ENCODE measurements at regions not wholly inside any gene's neighbourhood (a gene's known extent, or its start where the extent isn't known, plus 50 kb on each side); places are given as distances from the start of the nearest gene placed in this dataset.
"Not testable (repeated sequence)": the region's sequence is repeated elsewhere in the genome, so short reads cannot be mapped to it uniquely, and the experiment has no call there.

GRCh38 chr10:22067091-22067490 lies 63.6 kb upstream of the DNAJC1 start:
- Histone ChIP-seq H3K9ac (ENCODE audit: low read length) (no peak overlapping the region), H3K36me3 (replicated peaks; ENCODE audit: low read depth, low read length) (no peaks in the 10 kb centered on the region), H3K27ac (ENCODE audit: low read length) (no peak overlapping the region), H2AFZ (ENCODE audit: low read depth, low read length) (no peak overlapping the region), H3K4me2 (ENCODE audit: low read length) (no peak overlapping the region), H3K79me2 (ENCODE audit: low read length) (no peaks in the 10 kb centered on the region), H3K9me3 (ENCODE audit: insufficient read depth, low read length) (no peaks in the 10 kb centered on the region), H4K20me1 (ENCODE audit: insufficient read depth, low read length) (no peaks in the 10 kb centered on the region), H3K4me3 (ENCODE audit: low read length) (no peak overlapping the region), H3K4me1 (ENCODE audit: low read length) (no peaks in the 10 kb centered on the region), H3K27me3 (ENCODE audit: low read depth, low read length) (no peaks in the 10 kb centered on the region)
- no peak for TF ChIP-seq CTCF (IDR thresholded peaks at IDR 0.05; ENCODE audit: low read depth, low read length)

- not testable (repeated sequence) for H3K27me3 ChIP-seq (ENCODE audit: low read depth, low read length); H3K27ac ChIP-seq (ENCODE audit: low read length); H3K36me3 ChIP-seq (replicated peaks; ENCODE audit: low read depth, low read length); H3K9ac ChIP-seq (ENCODE audit: low read length); H3K9me3 ChIP-seq (ENCODE audit: insufficient read depth, low read length); H3K4me1 ChIP-seq (ENCODE audit: low read length); H3K79me2 ChIP-seq (ENCODE audit: low read length); H4K20me1 ChIP-seq (ENCODE audit: insufficient read depth, low read length); H3K4me2 ChIP-seq (ENCODE audit: low read length); H3K4me3 ChIP-seq (ENCODE audit: low read length); H2AFZ ChIP-seq (ENCODE audit: low read depth, low read length)
These were observed 57.5 kb upstream of the DNAJC1 start for GRCh38 chr10:22060984-22061383.

GRCh38 chr10:22058201-22058600 lies 54.7 kb upstream of the DNAJC1 start:
- H3K79me2 ChIP-seq (ENCODE audit: low read length) = no peaks in the 10 kb centered on the region
- H3K36me3 ChIP-seq (replicated peaks; ENCODE audit: low read depth, low read length) = no peaks in the 10 kb centered on the region
- no peaks in the 10 kb centered on the region for H3K9me3 ChIP-seq (ENCODE audit: insufficient read depth, low read length)
- no peaks in the 10 kb centered on the region for H3K4me1 ChIP-seq (ENCODE audit: low read length)
- no peak overlapping the region for H3K9ac ChIP-seq (ENCODE audit: low read length)
- H4K20me1 ChIP-seq (ENCODE audit: insufficient read depth, low read length) = no peaks in the 10 kb centered on the region
- H3K4me2 ChIP-seq (ENCODE audit: low read length) = no peak overlapping the region
- no peak overlapping the region for H3K27ac ChIP-seq (ENCODE audit: low read length)
- H3K4me3 ChIP-seq (ENCODE audit: low read length) = no peak overlapping the region
- H3K27me3 ChIP-seq (ENCODE audit: low read depth, low read length) = no peaks in the 10 kb centered on the region
- TF ChIP-seq EZH2phosphoT487 (IDR thresholded peaks at IDR 0.05; ENCODE audit: low read depth) (no peak), CTCF (IDR thresholded peaks at IDR 0.05; ENCODE audit: low read depth, low read length) (no peak)
- H2AFZ ChIP-seq (ENCODE audit: low read depth, low read length) = no peak overlapping the region

- Histone ChIP-seq H3K4me2 (ENCODE audit: low read length) (no peak overlapping the region), H3K4me3 (ENCODE audit: low read length) (no peak overlapping the region), H3K4me1 (ENCODE audit: low read length) (no peaks in the 10 kb centered on the region), H3K36me3 (replicated peaks; ENCODE audit: low read depth, low read length) (no peaks in the 10 kb centered on the region), H2AFZ (ENCODE audit: low read depth, low read length) (no peak overlapping the region), H3K27me3 (ENCODE audit: low read depth, low read length) (no peaks in the 10 kb centered on the region), H3K79me2 (ENCODE audit: low read length) (no peaks in the 10 kb centered on the region), H4K20me1 (ENCODE audit: insufficient read depth, low read length) (no peaks in the 10 kb centered on the region), H3K9me3 (ENCODE audit: insufficient read depth, low read length) (no peaks in the 10 kb centered on the region), H3K27ac (ENCODE audit: low read length) (no peak overlapping the region), H3K9ac (ENCODE audit: low read length) (no peak overlapping the region)
- no peak for TF ChIP-seq CTCF (IDR thresholded peaks at IDR 0.05; ENCODE audit: low read depth, low read length)
- TF ChIP-seq EZH2phosphoT487 (IDR thresholded peaks at IDR 0.05; ENCODE audit: low read depth) = no peak
These were observed 51.4 kb upstream of the DNAJC1 start for GRCh38 chr10:22054961-22055360.
